Right cardiac atrium (tissue), 5 donors: ENCODE measurements at regions not wholly inside any gene's neighbourhood (a gene's known extent, or its start where the extent isn't known, plus 50 kb on each side); places are given as distances from the start of the nearest gene placed in this dataset.

Experiments used
- ATAC-seq, 2 donors: fragments of 200-7000 bp; cut with Tn5 transposase; one replicate each; pipeline versions ENCODE4 v1.8.0 to v1.9.1; 2020; ENCODE audit warnings: moderate library complexity in 2 of 2, mild to moderate bottlenecking in 1 of 2
- DNase-seq, 3 donors: peaks; one replicate each; pipeline ENCODE4 v3.0.0-alpha.2; 2020
- H3K27ac ChIP-seq: one replicate; pipeline ENCODE4 v1.5.1; 2013; ENCODE audit warnings: mild to moderate bottlenecking, low read length, control low read depth, moderate library complexity
- H3K27me3 ChIP-seq: one replicate; pipeline ENCODE4 v1.6.1; 2013; ENCODE audit not compliant: control insufficient read depth, insufficient read depth
- H3K4me1 ChIP-seq: one replicate; pipeline ENCODE4 v1.6.1; 2013; ENCODE audit warnings: low read length; ENCODE audit not compliant: control insufficient read depth, insufficient read depth
- H3K4me3 ChIP-seq: one replicate; pipeline ENCODE4 v1.5.1; 2013; ENCODE audit warnings: low read length, control low read depth
- H3K9me3 ChIP-seq: one replicate; pipeline ENCODE4 v1.6.1; 2013; ENCODE audit warnings: low read length; ENCODE audit not compliant: control insufficient read depth
- WGBS: extraction: QIAGEN DNeasy Blood & Tissue Kit; methylation state at CpG from one replicate; pipeline ENCODE4 v1.1.7; 2013; 5-methylcytosine and 5-hydroxymethylcytosine counted together
- intact Hi-C, 4 donors: fragments of 100-400 bp; cut with DNase I; formaldehyde crosslinking; loops; one replicate each; pipeline versions ENCODE4 v1.11.0 to v1.14.0; 2022 to 2023
- donor health status: healthy with polysubstance abuse.
- donor health status: DM: no; HTN: yes; CAD: no.
- donor health status: DM: no; HTN: no; CAD: no.
- donor health status: DM: no; HTN: yes; CAD: no; lungs with severe emphysema.
- donor health status: DM: yes; HTN: yes; CAD: no.

DNA sequence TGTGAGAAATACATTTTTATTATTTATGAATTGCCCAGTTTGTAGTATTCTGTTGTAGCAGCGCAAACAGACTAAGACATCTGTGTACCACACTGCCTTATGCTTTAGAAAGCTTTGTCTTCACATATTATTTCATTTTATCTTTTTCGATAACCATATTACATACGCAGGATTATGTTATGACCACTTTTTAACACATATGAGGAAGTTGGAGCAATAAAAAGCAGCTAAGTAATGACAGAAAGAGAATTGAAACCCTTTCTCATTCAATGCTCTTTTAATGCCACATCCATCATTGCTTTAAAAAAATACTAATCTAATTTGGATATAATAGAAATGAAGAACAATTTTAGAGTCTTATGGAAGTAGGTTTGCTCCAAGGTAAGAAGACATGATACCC lies 99.7 kb downstream of the CT47B1 start:
- ATAC-seq (no peak), DNase-seq (no peak)
- no peak overlapping the region for H3K27ac ChIP-seq
- H3K9me3 ChIP-seq: no peaks in the 10 kb centered on the region
- whole genome bisulfite sequencing: 92% methylated on average over 3 of the region's 3 CpGs
- no peak overlapping the region for H3K4me3 ChIP-seq
- no peaks in the 10 kb centered on the region for H3K27me3 ChIP-seq
- intact Hi-C loops: loop anchor here in 1 of 4 donors (10.0 kb wide), 1 partner anchor 281 kb away; no protein-coding TSS in a partner anchor
- no peaks in the 10 kb centered on the region for H3K4me1 ChIP-seq

DNA sequence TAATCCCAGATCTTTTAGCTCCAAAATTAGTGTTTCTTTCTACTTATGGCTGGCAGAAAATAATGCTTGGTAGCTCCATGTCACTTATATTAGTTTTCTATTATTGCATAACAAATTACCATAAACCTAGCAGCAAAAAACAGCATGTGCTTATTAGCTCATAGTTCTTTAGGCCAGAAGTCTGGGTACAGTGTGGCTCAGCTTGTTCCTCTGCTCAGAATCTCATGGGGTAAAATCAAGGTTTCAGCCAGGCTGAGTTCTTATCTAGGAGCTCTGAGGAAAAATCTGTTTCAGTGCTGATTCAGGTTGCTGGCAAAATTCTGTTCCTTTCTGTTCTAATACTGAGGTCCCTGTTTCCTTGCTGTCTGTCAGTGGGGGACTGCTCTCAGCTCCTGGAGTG lies 101.1 kb downstream of the CT47B1 start:
- no peak overlapping the region for H3K4me3 ChIP-seq
- intact Hi-C loops: loop anchor here in 2 of 4 donors (5.0 to 10.0 kb wide), 2 partner anchors 277 to 280 kb away; no protein-coding TSS in a partner anchor
- no peaks in the 10 kb centered on the region for H3K4me1 ChIP-seq
- ATAC-seq: peak; percentile 70 to 80
- H3K27ac ChIP-seq: no peak overlapping the region
- no peaks in the 10 kb centered on the region for H3K9me3 ChIP-seq
- H3K27me3 ChIP-seq: no peaks in the 10 kb centered on the region
- DNase-seq: no peak

DNA sequence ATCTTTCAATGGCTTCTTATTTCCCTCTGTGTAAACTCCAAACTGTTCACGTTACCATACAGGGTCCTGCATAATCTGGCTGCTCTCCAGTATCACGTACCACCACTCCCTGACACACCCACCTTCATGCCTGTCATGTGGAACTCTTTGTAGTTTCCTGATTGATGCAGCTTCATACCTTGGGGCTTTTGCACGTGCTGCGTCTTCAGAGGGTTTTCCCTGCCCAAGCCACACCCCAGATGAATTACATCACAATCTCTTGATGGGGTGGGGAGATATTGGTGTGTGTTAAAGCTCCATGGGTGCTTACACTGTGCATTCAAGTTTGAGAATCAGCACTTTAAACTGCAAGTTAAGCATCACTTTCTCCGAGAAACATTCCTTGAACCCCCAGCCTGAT lies 101.9 kb downstream of the CT47B1 start:
- Histone ChIP-seq H3K27me3 (no peaks in the 10 kb centered on the region), H3K4me1 (no peaks in the 10 kb centered on the region), H3K27ac (no peak overlapping the region), H3K4me3 (no peak overlapping the region), H3K9me3 (no peaks in the 10 kb centered on the region)
- 56% methylated on average over 5 of the region's 5 CpGs for WGBS
- intact Hi-C loops: loop anchor here in 2 of 4 donors (5.0 to 10.0 kb wide), 2 partner anchors 276 to 279 kb away; no protein-coding TSS in a partner anchor
- DNase-seq: no peak
- no peak for ATAC-seq

DNA sequence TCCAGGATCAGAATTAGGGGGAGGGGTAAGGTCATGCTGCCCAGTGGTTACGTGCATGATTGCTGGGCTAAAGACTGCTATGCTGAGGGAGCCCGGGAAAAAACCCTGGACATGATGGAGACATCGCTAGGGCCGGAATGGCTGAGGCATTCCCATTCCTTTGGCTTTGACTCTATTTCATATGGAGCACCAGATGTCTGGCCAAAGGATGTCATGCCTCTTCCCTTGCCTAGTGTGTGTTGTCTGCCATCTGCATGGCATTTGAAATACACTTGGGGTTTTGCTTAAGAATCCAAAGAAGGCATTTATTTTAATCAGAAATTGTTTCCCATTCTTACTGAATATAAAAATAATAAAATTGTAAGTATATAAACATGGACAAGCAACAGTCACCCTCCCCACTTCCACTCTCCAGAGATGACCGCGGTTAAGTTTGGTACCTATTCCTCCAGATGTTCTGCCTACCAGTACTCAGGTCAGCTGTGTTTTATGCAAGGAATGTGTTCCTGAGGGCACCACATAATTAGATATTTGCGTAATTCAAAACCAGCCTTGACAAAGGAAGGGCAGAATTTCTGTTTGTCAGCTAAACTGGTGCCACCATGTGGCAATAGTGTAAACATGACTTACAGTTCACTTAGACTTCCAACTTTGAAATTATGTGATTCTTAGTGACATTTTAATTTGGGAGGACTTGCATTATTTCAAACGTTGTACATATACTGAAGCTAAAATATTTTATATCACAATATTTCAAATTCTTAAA lies 105.9 kb downstream of the CT47B1 start:
- WGBS: 47% methylated on average over 8 of the region's 8 CpGs
- no peak overlapping the region for H3K4me3 ChIP-seq
- peak in 1 of 2 donors; percentile 36 for ATAC-seq
- no peak for DNase-seq
- H3K27me3 ChIP-seq: no peaks in the 10 kb centered on the region
- H3K9me3 ChIP-seq: no peaks in the 10 kb centered on the region
- intact Hi-C loops: loop anchor here in 3 of 4 donors (5.0 to 10.0 kb wide), 2 partner anchors 272 to 275 kb away; no protein-coding TSS in a partner anchor
- no peaks in the 10 kb centered on the region for H3K4me1 ChIP-seq
- no peak overlapping the region for H3K27ac ChIP-seq

DNA sequence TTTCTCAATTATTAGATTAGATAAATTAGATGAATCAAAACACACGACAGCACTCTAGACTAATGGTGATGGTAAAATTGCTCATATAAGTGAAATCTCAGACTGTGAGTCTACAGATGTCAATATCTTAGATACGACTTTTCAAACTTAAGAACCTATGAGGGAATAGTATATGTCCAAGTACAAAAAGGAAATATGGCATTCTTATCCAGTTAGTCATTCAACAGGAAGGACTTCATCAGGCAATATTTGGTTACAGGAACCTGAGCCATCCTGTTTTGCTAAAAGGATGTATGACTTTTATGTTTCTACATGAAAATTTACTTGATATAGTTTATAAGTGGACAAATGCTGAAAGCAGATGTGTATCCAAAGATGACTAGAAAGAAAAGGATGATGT lies 107.0 kb downstream of the CT47B1 start:
- ATAC-seq (no peak), DNase-seq (no peak)
- H3K27ac ChIP-seq: no peak overlapping the region
- H3K9me3 ChIP-seq: no peaks in the 10 kb centered on the region
- intact Hi-C loops: loop anchor here in 1 of 4 donors (5.0 kb wide), 1 partner anchor 271 kb away; no protein-coding TSS in a partner anchor
- H3K4me1 ChIP-seq: no peaks in the 10 kb centered on the region
- 51% methylated on average over 2 of the region's 2 CpGs for WGBS
- H3K4me3 ChIP-seq: no peak overlapping the region
- no peaks in the 10 kb centered on the region for H3K27me3 ChIP-seq

DNA sequence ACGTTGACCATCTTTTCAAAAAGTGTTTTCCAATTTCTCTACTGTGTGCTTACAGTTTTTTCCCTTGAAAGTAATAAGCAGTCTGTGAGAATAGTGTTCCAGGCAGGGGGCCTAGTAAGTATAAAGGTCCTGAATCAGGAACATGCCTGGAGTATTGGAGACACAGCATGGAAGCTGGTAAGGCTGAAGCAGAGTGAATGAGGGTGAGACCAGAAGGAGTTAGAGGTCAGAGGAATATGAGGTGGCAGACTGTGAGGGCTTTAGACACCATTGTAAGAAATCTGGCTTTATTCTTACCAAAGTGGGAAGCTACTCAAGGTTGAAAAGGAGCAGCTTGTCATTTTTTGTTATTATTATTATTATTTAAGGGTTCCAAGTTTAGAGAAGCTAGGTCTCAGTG lies 107.4 kb downstream of the CT47B1 start:
- no peak overlapping the region for H3K27ac ChIP-seq
- H3K4me3 ChIP-seq: no peak overlapping the region
- H3K4me1 ChIP-seq: no peaks in the 10 kb centered on the region
- intact Hi-C loops: loop anchor here in 1 of 4 donors (5.0 kb wide), 1 partner anchor 271 kb away; no protein-coding TSS in a partner anchor
- H3K27me3 ChIP-seq: no peaks in the 10 kb centered on the region
- 72% methylated on average over 1 of the region's 1 CpG for WGBS
- no peak for ATAC-seq
- H3K9me3 ChIP-seq: no peaks in the 10 kb centered on the region
- DNase-seq: no peak

DNA sequence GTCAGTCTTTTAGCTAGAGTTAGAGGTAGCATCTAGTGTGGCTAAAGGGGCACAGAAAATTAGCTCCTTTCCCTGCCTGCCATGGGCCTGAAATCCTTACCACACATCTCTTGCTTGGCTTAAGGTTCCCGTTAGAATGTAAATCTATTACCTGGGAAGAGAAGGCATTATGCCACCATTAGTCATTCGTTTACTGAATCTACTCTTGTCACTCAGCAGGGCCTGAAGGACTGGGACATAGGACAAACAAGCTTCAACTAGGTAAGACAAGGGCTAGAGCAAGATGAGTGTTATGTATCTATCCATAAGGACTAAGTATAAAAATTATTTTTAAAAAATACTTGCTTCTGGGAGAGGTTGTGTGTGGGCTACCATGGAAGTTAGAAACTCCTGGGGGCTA lies 112.4 kb downstream of the CT47B1 start:
- Histone ChIP-seq H3K27ac (no peak overlapping the region), H3K4me1 (no peaks in the 10 kb centered on the region), H3K4me3 (no peak overlapping the region), H3K9me3 (no peaks in the 10 kb centered on the region), H3K27me3 (no peaks in the 10 kb centered on the region)
- intact Hi-C loops: no loop called here
- DNase-seq: no peak
- no peak for ATAC-seq
- 77% methylated on average over 2 of the region's 2 CpGs for WGBS

DNA sequence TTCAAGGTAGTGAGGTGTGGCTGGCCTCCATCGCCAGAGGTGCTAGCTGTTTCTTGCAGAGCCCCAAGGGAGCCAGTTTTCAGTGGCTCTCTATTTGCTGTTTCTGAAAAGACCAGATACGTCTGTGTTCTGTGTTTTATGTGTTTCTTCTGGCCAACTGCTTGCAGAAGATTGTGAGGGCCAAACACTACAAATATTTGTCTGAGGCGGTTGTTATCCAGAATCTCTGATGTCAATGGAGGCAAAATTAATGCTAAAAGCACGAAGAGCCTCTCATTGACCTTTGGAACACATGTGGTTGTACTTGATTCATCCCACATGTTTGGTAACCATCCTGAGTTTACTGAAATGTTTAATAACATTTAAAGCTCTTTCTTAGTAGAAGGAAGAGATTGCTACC lies 113.9 kb downstream of the CT47B1 start:
- WGBS: 51% methylated on average over 4 of the region's 4 CpGs
- peak in 1 of 3 donors; percentile 13 for DNase-seq
- intact Hi-C loops: no loop called here
- Histone ChIP-seq H3K27me3 (no peaks in the 10 kb centered on the region), H3K4me1 (no peaks in the 10 kb centered on the region), H3K27ac (no peak overlapping the region), H3K4me3 (no peak overlapping the region), H3K9me3 (no peaks in the 10 kb centered on the region)
- ATAC-seq: peak in 1 of 2 donors; percentile 41

DNA sequence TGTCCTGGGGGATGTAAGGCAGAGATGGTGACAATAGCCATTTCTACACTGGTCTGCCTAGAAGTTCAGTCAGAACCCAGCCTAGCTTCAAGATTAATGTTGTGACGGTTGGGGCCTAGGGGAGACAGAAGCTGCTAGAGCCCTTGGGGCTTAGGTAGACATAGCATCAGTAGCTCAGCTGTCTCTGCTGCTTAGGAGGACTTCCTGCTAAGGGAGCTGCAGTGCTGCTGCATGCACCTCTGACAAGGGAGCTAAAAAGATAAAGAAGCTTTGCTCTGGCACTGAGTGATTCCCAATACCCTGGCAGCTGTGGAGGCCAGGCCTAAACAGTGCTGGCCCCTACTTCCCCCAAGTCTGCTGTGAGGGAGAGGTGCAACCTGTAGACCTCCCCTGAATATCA lies 116.0 kb downstream of the CT47B1 start:
- Histone ChIP-seq H3K4me1 (no peaks in the 10 kb centered on the region), H3K27me3 (no peaks in the 10 kb centered on the region), H3K27ac (no peak overlapping the region), H3K4me3 (no peak overlapping the region), H3K9me3 (no peaks in the 10 kb centered on the region)
- no peak for ATAC-seq
- intact Hi-C loops: no loop called here
- WGBS: 90% methylated on average over 1 of the region's 1 CpG
- no peak for DNase-seq

DNA sequence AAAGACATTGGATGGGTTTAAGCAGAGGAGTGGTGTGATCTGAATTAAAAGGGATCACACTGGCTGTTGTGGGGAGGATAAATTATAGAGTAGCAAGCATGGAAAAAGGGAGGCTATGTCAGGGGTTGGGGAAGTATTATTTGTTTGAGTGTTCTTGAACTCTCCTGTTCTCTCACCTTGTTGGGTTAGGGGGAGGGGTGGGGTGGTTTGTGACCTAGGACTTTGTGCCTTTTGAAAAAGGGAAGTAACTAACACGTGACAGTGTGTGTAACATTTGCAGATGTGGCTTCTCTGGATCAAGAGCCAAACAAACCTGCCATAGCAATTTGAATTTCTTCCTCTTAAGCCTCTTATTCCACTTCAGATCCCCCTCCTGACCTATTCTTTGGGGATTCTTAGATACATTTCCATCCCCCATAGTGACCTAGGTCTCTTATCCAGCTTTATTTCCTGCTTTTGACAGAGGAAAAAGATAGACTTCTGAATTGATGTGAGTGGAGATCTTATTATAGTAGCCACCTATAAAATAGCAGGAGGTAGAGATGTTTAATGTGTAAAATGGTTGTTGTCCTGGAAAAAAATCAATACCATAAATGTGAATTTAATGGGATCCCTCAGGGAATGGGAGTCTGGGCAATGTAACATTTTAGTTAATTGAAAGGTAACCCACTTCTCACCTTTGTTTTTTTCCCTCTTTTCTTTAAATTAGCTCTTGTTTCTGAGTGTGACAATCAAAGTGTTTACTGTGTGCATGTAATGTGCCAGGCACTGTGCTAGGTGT lies 120.4 kb downstream of the CT47B1 start:
- 44% methylated on average over 1 of the region's 1 CpG for WGBS
- no peak overlapping the region for H3K27ac ChIP-seq
- no peaks in the 10 kb centered on the region for H3K9me3 ChIP-seq
- H3K27me3 ChIP-seq: no peaks in the 10 kb centered on the region
- intact Hi-C loops: no loop called here
- DNase-seq (no peak), ATAC-seq (no peak)
- H3K4me3 ChIP-seq: no peak overlapping the region
- no peaks in the 10 kb centered on the region for H3K4me1 ChIP-seq
